ENCODE measurements at regions not wholly inside any gene's neighbourhood (a gene's known extent, or its start where the extent isn't known, plus 50 kb on each side); places are given as distances from the start of the nearest gene placed in this dataset.

DNA sequence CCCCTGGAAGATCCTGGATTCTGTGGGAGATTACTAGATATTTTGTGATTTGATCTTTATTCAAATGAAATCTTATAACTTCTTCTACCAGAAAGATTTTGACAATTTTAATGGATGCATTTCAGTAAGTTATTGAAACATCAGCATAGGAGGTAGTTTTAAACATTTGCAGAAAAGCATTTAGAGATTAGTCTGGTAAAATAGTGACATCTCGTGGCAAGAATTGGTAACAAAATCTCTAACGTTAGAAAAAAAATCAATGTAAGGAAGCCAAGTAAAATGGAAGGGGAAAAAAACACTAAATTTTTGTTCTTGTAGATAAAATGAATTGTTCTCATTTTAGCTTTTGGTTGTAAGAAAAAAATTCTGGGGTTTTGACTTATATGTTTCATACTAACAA is 73.3 kb downstream of the TASL start:
- FAIRE-seq = peak; percentile 98

DNA sequence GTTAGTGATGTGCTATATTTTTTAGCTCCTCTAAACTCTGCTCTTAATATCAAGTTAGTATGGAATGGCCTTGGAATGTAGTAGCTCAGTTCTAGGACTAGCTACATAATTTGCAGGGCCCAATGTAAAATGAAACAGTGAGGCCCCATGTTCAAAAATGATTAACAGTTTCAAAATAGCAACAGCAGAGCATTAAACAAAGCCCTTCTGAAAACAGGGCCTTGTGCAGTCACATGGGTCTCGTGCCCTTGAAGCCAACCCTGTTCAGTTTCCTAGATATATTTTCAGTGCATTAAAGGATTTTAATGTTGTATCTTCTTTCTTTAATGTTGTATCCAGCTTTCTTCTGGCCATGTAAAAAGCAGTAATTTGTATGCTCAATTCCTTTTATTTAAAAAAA is 82.1 kb downstream of the TASL start:
- no peak for FAIRE-seq

DNA sequence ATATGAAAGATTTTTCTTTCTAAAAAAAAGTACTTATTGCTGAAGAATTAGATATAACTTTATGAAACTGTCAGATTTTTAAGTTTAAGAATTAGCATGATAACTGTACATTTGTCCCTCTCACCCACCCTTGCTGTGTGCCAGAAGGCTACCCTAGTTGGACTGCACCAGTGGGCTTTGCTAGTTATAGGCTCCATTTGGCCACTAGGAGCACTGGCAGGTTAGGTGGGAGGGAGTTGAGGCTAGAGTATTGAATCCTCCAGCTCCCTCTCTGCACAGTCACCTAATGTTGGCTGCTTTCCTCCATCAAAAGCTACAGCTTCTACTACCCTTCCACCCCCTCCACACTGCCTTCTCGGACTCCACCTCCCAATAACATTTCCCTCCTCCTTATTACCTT is 84.2 kb downstream of the TASL start:
- FAIRE-seq = no peak

DNA sequence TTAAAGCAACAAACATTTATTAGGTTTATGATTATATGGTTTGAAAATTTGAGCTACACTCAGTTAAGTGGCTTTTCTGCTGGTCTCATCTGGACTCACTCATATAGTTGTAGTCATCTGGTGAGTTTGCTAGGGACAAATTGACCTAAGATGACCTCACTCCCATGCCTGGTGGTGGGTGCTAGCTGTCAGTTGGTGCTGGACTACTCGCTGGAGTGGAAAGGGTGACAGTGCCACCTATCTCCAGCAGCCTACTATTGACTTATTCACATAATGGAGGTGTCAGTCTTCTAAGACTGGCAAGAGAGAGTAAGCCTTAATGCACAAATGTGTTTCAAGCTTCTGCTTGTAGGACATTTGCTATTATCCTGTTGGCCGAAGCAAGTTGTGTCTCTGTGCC is 88.2 kb downstream of the TASL start:
- FAIRE-seq = no peak

DNA sequence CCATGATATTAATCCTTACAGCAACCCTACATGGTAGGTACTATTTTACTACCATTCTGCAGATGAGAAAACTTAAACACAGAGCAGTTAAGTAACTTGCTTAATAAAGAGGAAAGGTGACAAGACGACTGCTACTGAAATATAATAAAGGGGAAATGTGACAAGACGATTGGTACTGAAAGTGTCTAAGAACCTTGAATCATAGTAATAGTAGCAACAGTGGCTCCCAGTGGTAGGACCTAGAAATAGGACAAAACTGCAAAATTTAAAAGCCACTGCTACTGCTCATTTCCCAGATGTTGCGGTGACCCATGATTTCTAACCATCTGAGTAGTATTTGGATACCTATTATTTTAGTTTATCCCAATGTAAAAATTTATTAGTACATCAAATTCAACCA is 89.5 kb downstream of the TASL start:
- FAIRE-seq = no peak

DNA sequence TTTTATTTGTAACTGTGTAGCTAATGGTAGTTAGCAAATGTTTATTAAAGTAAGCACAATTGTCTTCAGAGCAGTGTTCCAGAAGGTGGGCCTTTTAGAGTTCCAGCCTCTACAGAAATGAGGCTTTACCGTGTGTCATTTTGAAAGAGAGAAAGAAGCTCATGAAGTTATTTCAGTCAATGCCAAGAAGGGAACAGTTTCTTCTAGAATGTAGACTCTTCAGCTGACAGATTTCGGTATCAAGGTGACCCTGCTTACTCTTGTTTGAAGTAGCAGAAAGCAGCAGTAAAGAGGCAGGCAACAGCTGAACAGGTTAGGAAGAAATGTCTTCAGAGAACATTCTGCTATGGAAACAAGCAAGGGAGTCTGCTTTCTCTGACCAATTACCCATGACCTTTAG is 93.6 kb downstream of the TASL start:
- FAIRE-seq = no peak

DNA sequence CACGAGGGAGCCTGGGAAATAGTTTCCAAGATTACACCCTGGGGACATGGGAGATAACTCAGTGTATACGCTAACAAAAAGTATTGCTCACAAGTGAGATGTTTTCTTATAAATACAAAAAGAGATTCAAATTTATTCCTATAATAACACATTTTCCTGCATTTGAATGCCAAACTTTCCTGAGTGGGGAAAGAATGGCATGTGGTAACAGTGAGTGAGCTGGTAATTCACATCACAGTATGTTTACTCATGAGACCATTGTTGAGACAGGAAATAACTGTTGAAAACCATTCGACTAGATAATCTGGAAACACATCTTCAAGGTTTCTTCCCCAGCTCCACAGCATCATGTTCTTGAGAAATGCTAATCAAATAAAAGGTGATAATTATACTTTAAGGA is 109.1 kb downstream of the TASL start:
- no peak for FAIRE-seq

Measured in A204.1 (cell line).